Sigmoid colon (tissue), 6 donors: ENCODE measurements at regions not wholly inside any gene's neighbourhood (a gene's known extent, or its start where the extent isn't known, plus 50 kb on each side); places are given as distances from the start of the nearest gene placed in this dataset.
"Not testable (repeated sequence)": the region's sequence is repeated elsewhere in the genome, so short reads cannot be mapped to it uniquely, and the experiment has no call there.

Experiments
- DNase-seq: peaks from one replicate; pipeline ENCODE4 v3.0.0-alpha.2; 2019
- H3K27ac ChIP-seq, 4 donors: fragments of 200-600 bp; sonication (generic); one replicate each; pipeline ENCODE4 v1.5.1; 2016 to 2019; ENCODE audit warnings: mild to moderate bottlenecking in 1 of 4
- H3K27me3 ChIP-seq, 3 donors: fragments of 200-600 bp; sonication (generic); one replicate each; pipeline ENCODE4 v1.5.1; 2019; ENCODE audit warnings: mild to moderate bottlenecking in 1 of 3
- H3K36me3 ChIP-seq, 4 donors: fragments of 200-600 bp; sonication (generic); one replicate each; pipeline ENCODE4 v1.5.1; 2016 to 2019
- H3K4me1 ChIP-seq, 4 donors: fragments of 200-600 bp; sonication (generic); one replicate each; pipeline ENCODE4 v1.5.1; 2017 to 2019
- H3K4me3 ChIP-seq, 4 donors: fragments of 200-600 bp; sonication (generic); one replicate each; pipeline ENCODE4 v1.5.1; 2017 to 2019; ENCODE audit warnings: mild to moderate bottlenecking in 2 of 4, moderate library complexity in 1 of 4
- H3K9me3 ChIP-seq, 4 donors: fragments of 200-600 bp in 3 of 4; sonication (generic) in 3 of 4; one replicate each; pipeline versions ENCODE4 v1.5.1 to v1.6.1; 2013 to 2019
- EP300 ChIP-seq, 4 donors: sonication (generic); formaldehyde crosslinking; IDR thresholded peaks; one replicate each; pipeline ENCODE4 v1.6.1; 2017; ENCODE audit warnings: antibody characterized with exemption in 4 of 4
- POLR2A ChIP-seq, 2 donors: fragments of 450-650 bp; IDR thresholded peaks; one replicate each; pipeline ENCODE4 v1.6.1; 2016; ENCODE audit warnings: antibody characterized with exemption in 2 of 2, mild to moderate bottlenecking in 2 of 2, moderate library complexity in 2 of 2
- POLR2AphosphoS5 ChIP-seq, 4 donors: sonication (generic); formaldehyde crosslinking; IDR thresholded peaks; one replicate each; pipeline ENCODE4 v1.6.1; 2017; ENCODE audit warnings: antibody characterized with exemption in 4 of 4
- WGBS, 2 donors: extraction: QIAGEN DNeasy Blood & Tissue Kit; methylation state at CpG; one replicate each; pipeline ENCODE4 v1.1.7; 2013; 5-methylcytosine and 5-hydroxymethylcytosine counted together
- intact Hi-C: fragments of 100-400 bp; cut with DNase I; formaldehyde crosslinking; loops from one replicate; pipeline ENCODE4 v1.15.1; 2023
- TF ChIP-seq, protein P1 (sequence below), 4 experiments: fragments of 450-650 bp in 3 of 4; fragments of 200-600 bp in 1 of 4; IDR thresholded peaks; one replicate each; pipeline ENCODE4 v1.5.1; 2016 to 2019; ENCODE audit warnings: antibody characterized with exemption in 4 of 4, mild to moderate bottlenecking in 3 of 4, moderate library complexity in 2 of 4
- donor health status: healthy with polysubstance abuse.
- donor health status: healthy.

GRCh38 chr2:76159042-76159648 lies 448.4 kb upstream of the GCFC2 start:
- DNase-seq: no peak
- intact Hi-C loops: no loop called here
- no peak overlapping the region for H3K27ac ChIP-seq
- no peaks in the 10 kb centered on the region for H3K9me3 ChIP-seq
- 64 to 65% methylated on average over 1 of the region's 1 CpG for WGBS, 2 donors
- TF ChIP-seq, protein P1, sequence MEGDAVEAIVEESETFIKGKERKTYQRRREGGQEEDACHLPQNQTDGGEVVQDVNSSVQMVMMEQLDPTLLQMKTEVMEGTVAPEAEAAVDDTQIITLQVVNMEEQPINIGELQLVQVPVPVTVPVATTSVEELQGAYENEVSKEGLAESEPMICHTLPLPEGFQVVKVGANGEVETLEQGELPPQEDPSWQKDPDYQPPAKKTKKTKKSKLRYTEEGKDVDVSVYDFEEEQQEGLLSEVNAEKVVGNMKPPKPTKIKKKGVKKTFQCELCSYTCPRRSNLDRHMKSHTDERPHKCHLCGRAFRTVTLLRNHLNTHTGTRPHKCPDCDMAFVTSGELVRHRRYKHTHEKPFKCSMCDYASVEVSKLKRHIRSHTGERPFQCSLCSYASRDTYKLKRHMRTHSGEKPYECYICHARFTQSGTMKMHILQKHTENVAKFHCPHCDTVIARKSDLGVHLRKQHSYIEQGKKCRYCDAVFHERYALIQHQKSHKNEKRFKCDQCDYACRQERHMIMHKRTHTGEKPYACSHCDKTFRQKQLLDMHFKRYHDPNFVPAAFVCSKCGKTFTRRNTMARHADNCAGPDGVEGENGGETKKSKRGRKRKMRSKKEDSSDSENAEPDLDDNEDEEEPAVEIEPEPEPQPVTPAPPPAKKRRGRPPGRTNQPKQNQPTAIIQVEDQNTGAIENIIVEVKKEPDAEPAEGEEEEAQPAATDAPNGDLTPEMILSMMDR (IDR thresholded peaks at IDR 0.05): no peak
- TF ChIP-seq POLR2AphosphoS5 (IDR thresholded peaks at IDR 0.05): no peak
- no peak for TF ChIP-seq POLR2A (IDR thresholded peaks at IDR 0.05)
- TF ChIP-seq EP300 (IDR thresholded peaks at IDR 0.05): no peak
- no peaks in the 10 kb centered on the region for H3K36me3 ChIP-seq
- H3K27me3 ChIP-seq: no peaks in the 10 kb centered on the region
- H3K4me1 ChIP-seq: no peaks in the 10 kb centered on the region
- H3K4me3 ChIP-seq: no peak overlapping the region

DNA sequence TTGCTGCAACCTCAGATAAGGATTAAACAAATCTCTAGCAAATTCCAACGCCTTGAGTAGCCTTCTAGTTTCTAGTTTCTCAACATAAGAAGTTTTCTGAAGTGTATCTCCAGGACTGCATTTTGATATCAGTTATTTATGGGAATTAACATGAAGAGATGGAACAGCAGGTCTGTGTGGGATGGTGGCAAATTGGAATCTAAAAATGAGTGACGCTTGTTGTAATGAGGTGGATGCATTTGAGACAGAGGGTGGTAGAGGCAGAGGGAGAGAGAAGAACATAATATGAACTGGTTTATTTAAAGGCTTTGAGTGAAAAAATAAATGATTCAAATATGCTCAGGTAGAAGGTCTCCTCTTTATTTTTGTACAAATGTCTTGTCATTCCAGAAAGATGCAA lies 446.8 kb upstream of the GCFC2 start:
- DNase-seq: no peak
- TF ChIP-seq POLR2A (IDR thresholded peaks at IDR 0.05) (no peak), POLR2AphosphoS5 (IDR thresholded peaks at IDR 0.05) (no peak), EP300 (IDR thresholded peaks at IDR 0.05) (no peak)
- TF ChIP-seq, protein P1 (IDR thresholded peaks at IDR 0.05): no peak
- no peaks in the 10 kb centered on the region for H3K27me3 ChIP-seq
- intact Hi-C loops: no loop called here
- H3K4me1 ChIP-seq: no peaks in the 10 kb centered on the region
- H3K27ac ChIP-seq: no peak overlapping the region
- no peak overlapping the region for H3K4me3 ChIP-seq
- H3K9me3 ChIP-seq: no peaks in the 10 kb centered on the region
- H3K36me3 ChIP-seq: no peaks in the 10 kb centered on the region
- whole genome bisulfite sequencing, 2 donors: 72 to 76% methylated on average over 2 of the region's 2 CpGs

DNA sequence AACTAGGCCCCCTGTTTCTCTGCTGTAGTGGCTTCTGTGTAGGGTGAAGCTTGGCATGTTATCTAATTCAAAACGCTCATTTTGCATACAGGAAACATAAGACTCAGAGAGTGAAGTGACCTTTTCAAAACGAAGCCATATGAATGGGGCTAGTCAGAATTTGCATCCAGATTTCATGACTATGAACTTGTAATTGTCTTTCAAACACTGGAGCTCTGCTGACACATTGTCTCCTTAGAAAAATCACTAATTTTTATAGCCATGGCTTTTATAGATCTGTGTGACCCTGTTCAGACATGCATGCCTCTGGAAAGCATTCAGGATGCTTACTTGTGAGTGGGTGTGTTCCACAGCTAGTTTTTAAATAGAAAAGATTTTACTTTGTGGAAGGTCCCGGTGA lies 444.3 kb upstream of the GCFC2 start:
- no peaks in the 10 kb centered on the region for H3K36me3 ChIP-seq
- no peaks in the 10 kb centered on the region for H3K9me3 ChIP-seq
- intact Hi-C loops: no loop called here
- no peak overlapping the region for H3K4me3 ChIP-seq
- H3K4me1 ChIP-seq: no peaks in the 10 kb centered on the region
- H3K27me3 ChIP-seq: no peaks in the 10 kb centered on the region
- DNase-seq: no peak
- 62 to 71% methylated on average over 3 of the region's 3 CpGs for WGBS, 2 donors
- TF ChIP-seq, protein P1 (IDR thresholded peaks at IDR 0.05): no peak
- no peak for TF ChIP-seq POLR2A (IDR thresholded peaks at IDR 0.05)
- no peak overlapping the region for H3K27ac ChIP-seq

DNA sequence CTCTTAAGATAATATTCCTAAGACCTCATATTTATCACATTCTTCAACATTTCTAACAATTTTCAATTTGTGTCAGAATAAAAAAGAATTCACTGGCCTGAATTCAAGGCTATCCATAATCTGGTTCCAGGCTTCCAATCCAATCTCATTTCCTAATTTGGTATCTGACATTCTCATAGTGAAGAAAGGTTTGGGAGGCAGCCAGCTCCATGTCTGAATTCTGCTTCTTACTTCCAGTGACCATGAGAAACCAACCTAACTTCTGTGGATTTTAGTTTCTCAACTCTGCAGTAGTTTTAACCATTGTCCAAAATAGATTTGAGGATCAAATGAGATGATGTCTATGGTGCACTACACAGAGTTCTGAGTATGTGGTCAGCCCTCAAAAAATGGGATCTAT lies 439.1 kb upstream of the GCFC2 start:
- H3K27ac ChIP-seq: no peak overlapping the region
- H3K27me3 ChIP-seq: no peaks in the 10 kb centered on the region
- peaks cover 0 to 2% (median 0%) of the 10 kb centered on the region in 4 donors for H3K4me1 ChIP-seq
- no peak overlapping the region for H3K4me3 ChIP-seq
- no peak for TF ChIP-seq POLR2AphosphoS5 (IDR thresholded peaks at IDR 0.05)
- intact Hi-C loops: no loop called here
- H3K9me3 ChIP-seq: no peaks in the 10 kb centered on the region
- no peaks in the 10 kb centered on the region for H3K36me3 ChIP-seq
- no peak for DNase-seq

DNA sequence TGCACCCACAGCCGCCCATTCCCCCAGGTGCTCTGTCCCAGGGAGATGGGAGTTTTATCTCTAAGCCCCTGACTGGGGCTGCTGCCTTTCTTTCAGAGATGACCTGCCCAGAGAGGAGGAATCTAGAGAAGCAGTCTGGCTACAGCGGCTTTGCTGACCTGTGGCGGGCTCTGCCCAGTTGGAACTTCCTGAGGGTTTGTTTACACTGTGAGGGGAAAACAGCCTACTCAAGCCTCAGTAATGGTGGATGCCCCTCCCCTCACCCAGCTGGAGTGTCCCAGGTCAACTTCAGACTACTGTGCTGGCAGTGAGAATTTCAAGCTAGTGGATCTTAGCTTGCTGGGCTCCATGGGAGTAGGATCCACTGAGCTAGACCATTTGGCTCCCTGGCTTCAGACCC lies 428.6 kb upstream of the GCFC2 start:
- H3K27ac ChIP-seq, H3K4me3 ChIP-seq, intact Hi-C loops, DNase-seq, H3K4me1 ChIP-seq, H3K9me3 ChIP-seq, H3K27me3 ChIP-seq, H3K36me3 ChIP-seq: not testable (repeated sequence)
- WGBS, 2 donors: 51 to 73% methylated on average over 3 of the region's 3 CpGs

GRCh38 chr2:76128622-76129021 lies 417.9 kb upstream of the GCFC2 start:
- no peaks in the 10 kb centered on the region for H3K27me3 ChIP-seq
- WGBS, 2 donors: 11 to 55% methylated on average over 3 of the region's 3 CpGs
- H3K27ac ChIP-seq: no peak overlapping the region

More at GRCh38 chr2:76128622-76129021, 417.9 kb upstream of the GCFC2 start:
- Histone ChIP-seq H3K4me1 (no peaks in the 10 kb centered on the region), H3K9me3 (no peaks in the 10 kb centered on the region), H3K4me3 (no peak overlapping the region), H3K36me3 (no peaks in the 10 kb centered on the region)
- DNase-seq: no peak
- TF ChIP-seq, protein P1 (IDR thresholded peaks at IDR 0.05): no peak
- TF ChIP-seq POLR2A (IDR thresholded peaks at IDR 0.05) (no peak), POLR2AphosphoS5 (IDR thresholded peaks at IDR 0.05) (no peak), EP300 (IDR thresholded peaks at IDR 0.05) (no peak)
- intact Hi-C loops: no loop called here
